GM12892 (cell line): ENCODE measurements at regions not wholly inside any gene's neighbourhood (a gene's known extent, or its start where the extent isn't known, plus 50 kb on each side); places are given as distances from the start of the nearest gene placed in this dataset.

Experiments
- POLR2A ChIP-seq: IDR thresholded peaks from 2 replicates; pipeline ENCODE4 v1.6.1; 2011; ENCODE audit warnings: low read depth, low read length, control low read depth
- POLR2AphosphoS5 ChIP-seq: IDR thresholded peaks from 2 replicates; pipeline ENCODE4 v1.6.1; 2011; ENCODE audit warnings: low read depth, low read length, control low read depth

DNA sequence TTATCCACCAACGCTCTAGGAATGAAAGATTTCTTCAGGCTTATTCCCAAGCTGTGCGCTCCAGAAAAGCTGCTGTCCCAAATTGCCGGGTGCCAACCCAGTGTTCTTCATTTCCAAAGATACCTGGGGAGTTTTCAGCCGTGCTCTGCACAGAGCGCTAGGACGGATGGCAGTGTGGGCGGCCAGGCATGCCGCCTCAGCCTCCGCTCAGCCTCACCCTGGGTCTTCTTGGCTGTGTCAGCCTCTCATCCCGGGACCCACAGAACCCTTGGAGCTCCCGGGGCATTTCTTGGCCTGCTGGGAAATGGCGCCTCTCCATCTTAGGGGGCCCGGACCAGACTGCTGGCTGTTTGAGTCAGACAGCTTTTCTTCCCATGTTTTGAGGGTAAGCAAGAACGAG is 116.9 kb upstream of the SLC25A33 start:
- TF ChIP-seq POLR2AphosphoS5 (no peak), POLR2A (no peak)
